Fibroblast of the aortic adventitia (primary cell): ENCODE measurements at regions not wholly inside any gene's neighbourhood (a gene's known extent, or its start where the extent isn't known, plus 50 kb on each side); places are given as distances from the start of the nearest gene placed in this dataset.

Source experiments
- DNase-seq: peaks from one replicate; pipeline ENCODE4 v3.0.0-alpha.2; 2010; ENCODE audit warnings: low read depth
- H3K4me3 ChIP-seq: 2 replicates; pipeline ENCODE4 v1.5.1; 2011; ENCODE audit warnings: low read depth, mild to moderate bottlenecking, control low read depth, low read length, moderate library complexity
- TF ChIP-seq, protein P1 (sequence below): IDR thresholded peaks from 2 replicates; pipeline ENCODE4 v1.5.1; 2011; ENCODE audit warnings: mild to moderate bottlenecking, low read length, control low read depth, inconsistent platforms; ENCODE audit not compliant: insufficient read depth

DNA sequence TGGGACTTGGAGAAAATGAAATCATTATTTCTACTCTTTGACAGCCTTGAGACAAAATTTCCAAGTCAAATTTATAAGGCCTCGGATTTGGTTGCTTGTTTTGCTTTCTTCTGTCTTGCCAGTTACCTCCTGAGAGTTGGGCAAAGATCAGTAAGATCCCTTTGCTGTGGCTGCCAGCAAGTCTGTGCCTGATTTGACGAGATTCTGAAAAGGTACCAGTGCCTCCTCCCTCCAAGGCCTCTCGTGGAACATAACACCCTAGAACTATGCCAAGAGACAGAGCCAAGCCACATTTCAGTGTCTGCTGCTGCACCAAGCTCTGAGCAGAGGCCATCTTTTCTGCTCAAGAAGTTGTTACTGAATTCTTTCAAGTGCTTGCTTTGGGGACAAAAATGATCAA is 61.0 kb downstream of the GTPBP8 start:
- peak; percentile 53 for DNase-seq
- no peak overlapping the region for H3K4me3 ChIP-seq
- TF ChIP-seq, protein P1, sequence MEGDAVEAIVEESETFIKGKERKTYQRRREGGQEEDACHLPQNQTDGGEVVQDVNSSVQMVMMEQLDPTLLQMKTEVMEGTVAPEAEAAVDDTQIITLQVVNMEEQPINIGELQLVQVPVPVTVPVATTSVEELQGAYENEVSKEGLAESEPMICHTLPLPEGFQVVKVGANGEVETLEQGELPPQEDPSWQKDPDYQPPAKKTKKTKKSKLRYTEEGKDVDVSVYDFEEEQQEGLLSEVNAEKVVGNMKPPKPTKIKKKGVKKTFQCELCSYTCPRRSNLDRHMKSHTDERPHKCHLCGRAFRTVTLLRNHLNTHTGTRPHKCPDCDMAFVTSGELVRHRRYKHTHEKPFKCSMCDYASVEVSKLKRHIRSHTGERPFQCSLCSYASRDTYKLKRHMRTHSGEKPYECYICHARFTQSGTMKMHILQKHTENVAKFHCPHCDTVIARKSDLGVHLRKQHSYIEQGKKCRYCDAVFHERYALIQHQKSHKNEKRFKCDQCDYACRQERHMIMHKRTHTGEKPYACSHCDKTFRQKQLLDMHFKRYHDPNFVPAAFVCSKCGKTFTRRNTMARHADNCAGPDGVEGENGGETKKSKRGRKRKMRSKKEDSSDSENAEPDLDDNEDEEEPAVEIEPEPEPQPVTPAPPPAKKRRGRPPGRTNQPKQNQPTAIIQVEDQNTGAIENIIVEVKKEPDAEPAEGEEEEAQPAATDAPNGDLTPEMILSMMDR, result no peak

- no peak for DNase-seq
- TF ChIP-seq, protein P1, result no peak
- no peak overlapping the region for H3K4me3 ChIP-seq
These were observed 62.4 kb downstream of the GTPBP8 start for GRCh38 chr3:113053169-113053568.

- H3K4me3 ChIP-seq, result no peak overlapping the region
- DNase-seq, result peak; percentile 71
- TF ChIP-seq, protein P1, result peak; percentile 20
These were observed 63.8 kb downstream of the GTPBP8 start for GRCh38 chr3:113054552-113054951.

- H3K4me3 ChIP-seq, result no peak overlapping the region
- DNase-seq, result no peak
- TF ChIP-seq, protein P1, result no peak
These were observed 64.4 kb downstream of the GTPBP8 start for GRCh38 chr3:113055201-113055600.

DNA sequence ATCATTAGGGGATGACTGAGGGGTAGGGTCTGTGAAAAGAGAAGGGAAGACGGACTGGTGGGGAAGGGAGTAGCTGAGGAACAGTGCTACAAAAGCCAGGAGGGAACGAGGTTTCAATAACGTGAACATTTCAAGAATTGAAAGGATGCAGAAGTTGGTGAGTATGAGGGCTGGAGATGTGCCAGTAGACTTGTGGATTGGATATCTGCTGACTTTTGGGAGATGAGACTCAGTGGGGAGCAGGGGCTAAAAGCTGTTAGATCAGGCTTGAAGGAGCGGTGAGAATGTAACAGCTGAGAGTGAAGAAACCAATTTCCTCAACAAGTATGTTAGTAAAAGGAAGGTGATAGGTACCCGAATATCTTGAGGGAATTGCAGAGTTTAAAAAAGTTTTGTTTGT is 65.2 kb downstream of the GTPBP8 start:
- TF ChIP-seq, protein P1, result no peak
- DNase-seq, result no peak
- no peak overlapping the region for H3K4me3 ChIP-seq

DNA sequence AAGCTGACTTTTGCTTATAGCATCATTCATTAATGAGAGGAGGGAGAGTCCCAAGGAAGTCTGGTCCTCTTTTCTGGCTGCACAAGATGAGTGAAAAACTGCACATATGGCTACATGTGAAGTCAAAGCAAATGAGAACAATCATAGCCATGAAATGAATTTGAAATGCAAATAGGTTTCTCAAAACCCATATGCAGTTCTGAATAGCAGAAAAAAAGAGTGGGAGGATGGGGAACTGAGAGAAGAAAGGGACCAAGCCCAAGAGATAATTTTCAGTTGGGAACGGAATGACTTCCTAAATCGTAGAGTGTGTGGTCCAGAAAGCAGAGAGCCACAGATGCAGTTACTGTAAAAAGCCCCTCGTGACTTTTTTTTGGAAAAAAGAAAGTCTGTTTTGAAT is 66.3 kb downstream of the GTPBP8 start:
- TF ChIP-seq, protein P1, result no peak
- no peak overlapping the region for H3K4me3 ChIP-seq
- no peak for DNase-seq

GRCh38 chr3:113058188-113058587 is 67.4 kb downstream of the GTPBP8 start:
- TF ChIP-seq, protein P1, result no peak
- no peak for DNase-seq
- no peak overlapping the region for H3K4me3 ChIP-seq
